H9 (cell line): ENCODE measurements at regions not wholly inside any gene's neighbourhood (a gene's known extent, or its start where the extent isn't known, plus 50 kb on each side); places are given as distances from the start of the nearest gene placed in this dataset.

Source experiments
- DNase-seq: peaks from one replicate; pipeline ENCODE4 v3.0.0-alpha.2; 2017
- H2AFZ ChIP-seq: one replicate; pipeline ENCODE4 v1.6.1; 2013; ENCODE audit warnings: mild to moderate bottlenecking, low read length, control low read depth, moderate library complexity
- H2AK5ac ChIP-seq: 2 replicates; pipeline ENCODE4 v1.6.1; 2013; ENCODE audit warnings: low read length, control low read depth, mixed read lengths; ENCODE audit not compliant: insufficient read length
- H2BK120ac ChIP-seq: one replicate; pipeline ENCODE4 v1.6.1; 2013; ENCODE audit warnings: low read depth, mild to moderate bottlenecking, low read length, control low read depth, inconsistent platforms; ENCODE audit not compliant: poor library complexity, severe bottlenecking
- H2BK12ac ChIP-seq: 2 replicates; pipeline ENCODE4 v1.6.1; 2013; ENCODE audit warnings: low read length, control low read depth, mixed read lengths, low read depth; ENCODE audit not compliant: insufficient read length
- H2BK15ac ChIP-seq: 2 replicates; pipeline ENCODE4 v1.6.1; 2013; ENCODE audit warnings: low read depth, low read length, control low read depth
- H2BK20ac ChIP-seq: one replicate; pipeline ENCODE4 v1.6.1; 2013; ENCODE audit warnings: low read depth, mild to moderate bottlenecking, low read length, control low read depth, inconsistent platforms; ENCODE audit not compliant: poor library complexity, severe bottlenecking
- H2BK5ac ChIP-seq: 2 replicates; pipeline ENCODE4 v1.6.1; 2013; ENCODE audit warnings: low read length, control low read depth, mixed read lengths; ENCODE audit not compliant: insufficient read length
- H3K14ac ChIP-seq: 2 replicates; pipeline ENCODE4 v1.6.1; 2013; ENCODE audit warnings: low read length, control low read depth; ENCODE audit not compliant: insufficient read depth
- H3K18ac ChIP-seq: 2 replicates; pipeline ENCODE4 v1.6.1; 2013; ENCODE audit warnings: low read depth, mild to moderate bottlenecking, mixed read lengths, low read length, control low read depth; ENCODE audit not compliant: insufficient read length
- H3K23ac ChIP-seq: 2 replicates; pipeline ENCODE4 v1.6.1; 2013; ENCODE audit warnings: low read length, control low read depth, mixed read lengths, low read depth; ENCODE audit not compliant: insufficient read length
- H3K23me2 ChIP-seq: 2 replicates; pipeline ENCODE4 v1.6.1; 2013; ENCODE audit warnings: low read depth, mild to moderate bottlenecking, mixed read lengths, low read length, control low read depth; ENCODE audit not compliant: insufficient read length, poor library complexity, severe bottlenecking
- H3K27ac ChIP-seq: 2 replicates; pipeline ENCODE4 v1.5.1; 2013; ENCODE audit warnings: low read length, control low read depth, mixed read lengths, low read depth; ENCODE audit not compliant: insufficient read length
- H3K27me3 ChIP-seq: 2 replicates; pipeline ENCODE4 v1.6.1; 2013; ENCODE audit warnings: low read length, control low read depth, inconsistent platforms; ENCODE audit not compliant: insufficient read depth
- H3K4ac ChIP-seq: 2 replicates; pipeline ENCODE4 v1.6.1; 2013; ENCODE audit warnings: low read depth, mild to moderate bottlenecking, control low read depth, inconsistent platforms, low read length, moderate library complexity
- H3K4me1 ChIP-seq: 2 replicates; pipeline ENCODE4 v1.6.1; 2013; ENCODE audit warnings: low read length, control low read depth, inconsistent platforms; ENCODE audit not compliant: insufficient read depth
- H3K4me2 ChIP-seq: 2 replicates; pipeline ENCODE4 v1.6.1; 2013; ENCODE audit warnings: low read length, control low read depth, mixed read lengths; ENCODE audit not compliant: insufficient read length, insufficient read depth
- H3K56ac ChIP-seq: 2 replicates; pipeline ENCODE4 v1.6.1; 2013; ENCODE audit warnings: low read depth, mild to moderate bottlenecking, mixed read lengths, low read length, control low read depth; ENCODE audit not compliant: insufficient read length
- H3K79me1 ChIP-seq: 2 replicates; pipeline ENCODE4 v1.6.1; 2013; ENCODE audit warnings: low read depth, mild to moderate bottlenecking, moderate library complexity, low read length, control low read depth, inconsistent platforms; ENCODE audit not compliant: insufficient read depth, poor library complexity, severe bottlenecking
- H3K79me2 ChIP-seq: 2 replicates; pipeline ENCODE4 v1.6.1; 2013; ENCODE audit warnings: low read length, control low read depth, inconsistent platforms; ENCODE audit not compliant: insufficient read depth
- H3K9ac ChIP-seq: 2 replicates; pipeline ENCODE4 v1.6.1; 2013; ENCODE audit warnings: low read length, control low read depth, mixed read lengths; ENCODE audit not compliant: insufficient read length; ENCODE audit errors: extremely low read depth
- H3K9me3 ChIP-seq: one replicate; pipeline ENCODE4 v1.6.1; 2013; ENCODE audit warnings: low read depth, low read length, inconsistent platforms; ENCODE audit not compliant: control insufficient read depth
- H3T11ph ChIP-seq: one replicate; pipeline ENCODE4 v1.6.1; 2013; ENCODE audit warnings: mild to moderate bottlenecking, low read length, control low read depth, inconsistent platforms
- H4K20me1 ChIP-seq: one replicate; pipeline ENCODE4 v1.6.1; 2013; ENCODE audit not compliant: control insufficient read depth, insufficient read length, insufficient read depth
- H4K5ac ChIP-seq: 2 replicates; pipeline ENCODE4 v1.6.1; 2013; ENCODE audit warnings: low read depth, mild to moderate bottlenecking, mixed read lengths, low read length, control low read depth; ENCODE audit not compliant: insufficient read length
- H4K8ac ChIP-seq: replicated peaks from 2 replicates; pipeline ENCODE4 v1.6.1; 2013; ENCODE audit warnings: low read length, control low read depth, mixed read lengths, low read depth; ENCODE audit not compliant: insufficient read length
- H4K91ac ChIP-seq: 2 replicates; pipeline ENCODE4 v1.6.1; 2013; ENCODE audit warnings: low read depth, mild to moderate bottlenecking, moderate library complexity, mixed read lengths, low read length, control low read depth; ENCODE audit not compliant: insufficient read length
- H3K27ac Mint-ChIP-seq, 3 experiments: 2 replicates in 2 of 3; 3 replicates in 1 of 3; pipeline ENCODE4 v1.8.0; 2020 to 2021; ENCODE audit warnings: mixed read lengths in 3 of 3, mild to moderate bottlenecking in 1 of 3, moderate library complexity in 1 of 3
- H3K27me3 Mint-ChIP-seq: 2 replicates; pipeline ENCODE4 v1.8.0; 2021; ENCODE audit warnings: low read depth, mild to moderate bottlenecking, moderate library complexity, mixed read lengths
- H3K36me3 Mint-ChIP-seq, 3 experiments: 2 replicates in 2 of 3; 3 replicates in 1 of 3; pipeline ENCODE4 v1.8.0; 2020 to 2021; ENCODE audit warnings: low read depth in 3 of 3, mixed read lengths in 3 of 3; ENCODE audit not compliant: insufficient read depth in 1 of 3
- H3K4me1 Mint-ChIP-seq, 2 experiments: 2 replicates each; pipeline ENCODE4 v1.8.0; 2020; ENCODE audit warnings: mixed read lengths in 2 of 2
- H3K4me3 Mint-ChIP-seq, 2 experiments: 2 replicates in 1 of 2; 3 replicates in 1 of 2; pipeline ENCODE4 v1.8.0; 2020 to 2021; ENCODE audit warnings: mild to moderate bottlenecking in 2 of 2, mixed read lengths in 2 of 2, moderate library complexity in 1 of 2
- H3K9me3 Mint-ChIP-seq, 2 experiments: 2 replicates in 1 of 2; 3 replicates in 1 of 2; pipeline ENCODE4 v1.8.0; 2020; ENCODE audit warnings: mild to moderate bottlenecking in 2 of 2, mixed read lengths in 2 of 2, moderate library complexity in 1 of 2
- CTCF ChIP-seq: fragments of 200-600 bp; sonication (generic); conservative IDR thresholded peaks from 3 replicates; pipeline ENCODE4 v1.8.0; 2021; ENCODE audit warnings: antibody characterized with exemption, mild to moderate bottlenecking
- WGBS: extraction: QIAGEN DNeasy Blood & Tissue Kit; methylation state at CpG from one replicate; pipeline ENCODE4 v1.1.7; 2013; ENCODE audit warnings: missing lambda C conversion rate, low lambda C conversion rate, mixed read lengths; ENCODE audit not compliant: insufficient read length; ENCODE audit errors: extremely low coverage; 5-methylcytosine and 5-hydroxymethylcytosine counted together

GRCh38 chr12:4177262-4177661, 96.3 kb upstream of the CCND2 start:
- H3K56ac ChIP-seq = no peak overlapping the region
- no peaks in the 10 kb centered on the region; a peak in 1 of 5 replicates for H3K9me3 Mint-ChIP-seq
- no peaks in the 10 kb centered on the region for H3K4me1 ChIP-seq
- H2BK120ac ChIP-seq = no peak overlapping the region
- no peak for TF ChIP-seq CTCF
- H3K4ac ChIP-seq = no peak overlapping the region
- H3K27me3 ChIP-seq = no peaks in the 10 kb centered on the region
- H4K91ac ChIP-seq = no peak overlapping the region
- no CpG with 5 or more reads among the region's 2 CpGs for WGBS
- H2AFZ ChIP-seq = no peak overlapping the region
- H3K4me3 Mint-ChIP-seq = no peak overlapping the region
- no peak overlapping the region for H3K23ac ChIP-seq
- no peak overlapping the region for H3T11ph ChIP-seq
- DNase-seq = no peak
- no peak overlapping the region for H2BK20ac ChIP-seq
- no peaks in the 10 kb centered on the region for H3K79me1 ChIP-seq
- no peak overlapping the region for H3K27ac Mint-ChIP-seq
- H3K27ac ChIP-seq = no peak overlapping the region
- H3K18ac ChIP-seq = no peak overlapping the region
- no peak overlapping the region for H2BK12ac ChIP-seq
- H3K36me3 Mint-ChIP-seq = no peaks in the 10 kb centered on the region
- H2BK5ac ChIP-seq = no peak overlapping the region
- H4K20me1 ChIP-seq = no peaks in the 10 kb centered on the region
- H3K9me3 ChIP-seq = no peaks in the 10 kb centered on the region
- H3K4me2 ChIP-seq = no peak overlapping the region
- H2AK5ac ChIP-seq = no peak overlapping the region
- H4K8ac ChIP-seq = no peak overlapping the region
- H2BK15ac ChIP-seq = no peak overlapping the region
- no peaks in the 10 kb centered on the region for H3K23me2 ChIP-seq
- no peaks in the 10 kb centered on the region for H3K79me2 ChIP-seq
- no peaks in the 10 kb centered on the region; the same call in 1 of the 2 replicates for H3K27me3 Mint-ChIP-seq
- peaks cover 5 to 16% of the 10 kb centered on the region in 2 experiments for H3K4me1 Mint-ChIP-seq
- H4K5ac ChIP-seq = no peak overlapping the region
- H3K14ac ChIP-seq = no peak overlapping the region
- H3K9ac ChIP-seq = no peak overlapping the region
